HG03095 (cell line): ENCODE measurements at regions not wholly inside any gene's neighbourhood (a gene's known extent, or its start where the extent isn't known, plus 50 kb on each side); places are given as distances from the start of the nearest gene placed in this dataset.

ENCODE experiments used
- ATAC-seq: cut with Tn5 transposase; IDR thresholded peaks from one replicate; pipeline ENCODE4 v1.9.1; 2021; ENCODE audit warnings: moderate library complexity; ENCODE audit not compliant: unreplicated experiment

DNA sequence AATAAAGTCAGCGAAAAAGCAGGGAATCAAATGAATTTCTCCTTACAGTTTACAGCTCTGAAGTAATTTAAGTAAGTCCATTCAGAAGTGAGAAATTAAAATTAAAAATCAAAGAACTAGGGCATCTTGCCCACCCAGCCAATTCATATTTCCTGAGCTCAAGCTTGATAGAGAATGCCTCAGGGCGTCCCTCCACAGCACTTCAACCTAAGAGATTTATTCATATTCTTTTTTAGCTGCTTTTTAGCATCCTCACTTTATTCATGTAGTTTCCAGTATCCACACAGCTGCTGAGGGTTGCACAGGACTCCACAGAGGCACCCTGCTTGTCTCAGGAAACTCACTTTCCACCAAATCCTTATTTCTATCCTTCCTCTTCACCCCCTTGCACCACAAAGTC is 900.3 kb downstream of the BCL11A start:
- ATAC-seq: no peak

DNA sequence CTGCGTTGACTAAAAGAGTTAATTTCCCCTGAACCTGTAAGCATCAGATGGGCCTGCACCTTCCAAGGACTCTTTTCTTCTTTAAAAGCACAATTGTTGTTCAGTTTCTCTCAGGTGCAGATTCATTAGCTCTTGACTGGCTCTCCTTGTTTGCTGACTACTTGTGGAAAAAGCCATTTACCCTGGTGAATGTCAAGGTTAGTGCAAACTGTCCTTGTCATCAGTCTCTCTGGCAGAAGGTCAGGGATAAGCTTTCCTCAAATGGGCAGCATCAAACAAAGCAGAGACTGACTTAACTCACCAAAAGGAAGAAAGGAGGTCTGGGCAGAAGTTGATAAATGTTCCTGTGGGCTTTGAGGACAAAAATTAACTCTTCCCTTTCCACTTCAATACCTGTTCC is 922.7 kb downstream of the BCL11A start:
- no peak for ATAC-seq

DNA sequence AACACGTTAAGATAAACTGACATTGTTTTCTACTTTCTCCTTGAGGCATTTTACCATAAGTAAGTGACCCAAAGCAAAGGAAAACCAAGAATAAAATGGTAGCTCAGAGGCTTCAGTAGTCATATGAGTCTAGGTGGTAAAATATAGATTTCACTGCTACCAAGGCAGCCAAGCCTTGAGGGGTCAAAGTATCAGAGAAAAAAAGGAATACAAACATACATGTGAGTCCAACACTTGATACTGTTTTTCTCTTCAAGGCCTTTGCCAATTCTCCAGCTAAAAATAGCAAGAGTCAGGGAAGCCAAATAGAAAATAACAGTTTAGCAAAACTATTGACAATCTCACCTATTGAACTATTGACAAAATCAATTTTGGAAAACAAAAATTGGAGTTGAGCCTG is 925.9 kb downstream of the BCL11A start:
- no peak for ATAC-seq

DNA sequence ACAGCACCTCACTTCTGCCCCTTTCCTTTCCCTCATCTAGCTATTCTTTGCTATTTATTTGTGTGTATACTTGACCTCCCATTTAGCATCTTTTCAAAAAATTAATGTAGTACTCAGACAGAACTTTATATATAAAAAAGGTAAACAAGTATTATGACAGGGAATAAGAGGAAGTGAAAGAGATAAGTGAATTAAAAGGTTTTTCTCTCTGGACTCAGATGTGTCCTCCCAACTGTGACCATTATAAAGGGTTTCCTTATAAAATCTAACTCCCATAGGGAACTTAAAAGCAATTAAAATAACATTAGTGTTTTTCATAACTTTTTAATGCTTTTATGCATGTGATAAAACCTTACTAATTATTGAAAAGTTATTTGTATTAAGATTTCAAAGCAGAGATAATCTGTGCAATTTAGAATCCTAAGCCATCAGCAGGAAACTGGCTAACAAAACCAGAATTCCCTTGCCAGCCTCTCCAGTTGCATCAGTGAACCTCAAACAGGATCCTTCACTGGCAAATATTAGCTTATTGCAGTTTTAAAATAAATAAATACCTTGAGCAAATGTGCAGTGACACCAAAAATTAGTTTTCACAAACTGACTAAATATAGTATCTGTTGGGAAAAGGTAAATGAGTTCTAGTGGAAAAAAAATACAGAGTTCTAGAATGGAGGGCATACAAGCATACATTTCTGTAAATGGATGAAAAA is 930.7 kb downstream of the BCL11A start:
- no peak for ATAC-seq

DNA sequence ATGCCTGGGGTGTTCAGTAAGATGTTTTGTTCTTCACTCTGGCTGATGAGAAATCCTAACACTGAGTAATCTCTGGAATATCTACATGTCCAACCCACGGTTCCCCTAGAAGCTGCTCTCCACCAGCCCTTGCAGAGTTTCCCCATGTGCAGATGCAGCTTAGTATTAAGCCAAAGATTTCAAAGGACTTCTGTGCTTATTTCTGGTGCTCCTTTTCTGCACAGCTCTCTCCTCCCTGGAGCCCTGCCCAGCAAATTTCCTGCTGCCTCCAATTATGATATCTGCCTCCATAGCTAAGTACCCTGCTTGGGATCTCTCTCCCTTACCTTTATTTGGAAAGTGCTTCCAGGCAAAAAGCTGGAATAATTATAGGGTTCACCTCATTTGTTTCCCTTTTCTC is 949.3 kb downstream of the BCL11A start:
- no peak for ATAC-seq

DNA sequence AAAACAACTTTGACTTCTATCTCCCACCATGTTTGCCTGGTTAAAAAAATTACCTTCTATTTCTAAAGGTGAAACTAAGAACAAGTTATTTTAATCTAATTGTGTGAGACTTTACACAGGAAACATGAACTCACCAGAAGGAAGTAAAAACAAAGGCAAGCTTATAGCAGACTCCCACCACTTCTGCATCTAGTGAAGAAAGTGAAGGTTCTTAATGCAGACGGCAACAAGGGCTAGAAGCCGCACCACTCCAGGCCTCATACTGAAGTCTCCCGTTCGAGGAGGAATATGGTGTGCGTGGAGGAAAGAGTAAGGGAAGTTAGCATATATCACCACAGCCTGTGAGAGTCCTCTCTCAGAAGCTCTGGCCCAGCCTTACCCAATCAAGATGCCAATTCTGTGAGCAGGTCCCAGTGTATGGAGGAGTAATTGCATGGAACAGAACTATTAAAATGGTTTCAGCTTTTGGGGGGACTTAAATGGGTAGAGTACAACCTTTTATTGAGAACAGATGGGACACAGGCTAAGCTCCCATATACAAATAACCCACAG is 958.7 kb downstream of the BCL11A start:
- ATAC-seq: no peak

GRCh38 chr2:59590798-59591197 is 962.7 kb downstream of the BCL11A start:
- ATAC-seq: no peak

GRCh38 chr2:59589881-59590280 is 963.6 kb downstream of the BCL11A start:
- no peak for ATAC-seq

DNA sequence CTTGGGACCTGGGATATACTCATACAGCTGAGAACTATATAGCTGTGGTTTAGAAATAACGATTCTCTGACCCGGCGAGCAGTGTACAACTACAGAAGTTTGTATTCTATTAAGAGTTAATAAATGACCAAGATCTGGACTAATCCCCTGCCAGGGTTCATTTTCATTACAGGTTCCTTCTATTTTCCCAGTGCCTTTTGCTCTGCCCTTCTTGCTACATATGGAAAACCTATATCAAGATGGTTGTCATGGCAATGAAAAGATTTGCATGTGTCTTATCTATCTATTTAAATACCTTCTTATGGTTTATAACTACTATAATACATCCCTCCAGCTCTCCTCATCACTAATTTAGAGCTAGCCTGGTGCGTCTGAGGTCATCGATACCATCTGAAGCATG is 965.2 kb downstream of the BCL11A start:
- ATAC-seq: no peak

- no peak for ATAC-seq
Measured at GRCh38 chr2:59586176-59586575, 967.3 kb downstream of the BCL11A start.

GRCh38 chr2:59585655-59586054 is 967.8 kb downstream of the BCL11A start:
- no peak for ATAC-seq

GRCh38 chr2:59584958-59585357 is 968.5 kb downstream of the BCL11A start:
- ATAC-seq: no peak

GRCh38 chr2:59583173-59583765 is 970.2 kb downstream of the BCL11A start:
- no peak for ATAC-seq

DNA sequence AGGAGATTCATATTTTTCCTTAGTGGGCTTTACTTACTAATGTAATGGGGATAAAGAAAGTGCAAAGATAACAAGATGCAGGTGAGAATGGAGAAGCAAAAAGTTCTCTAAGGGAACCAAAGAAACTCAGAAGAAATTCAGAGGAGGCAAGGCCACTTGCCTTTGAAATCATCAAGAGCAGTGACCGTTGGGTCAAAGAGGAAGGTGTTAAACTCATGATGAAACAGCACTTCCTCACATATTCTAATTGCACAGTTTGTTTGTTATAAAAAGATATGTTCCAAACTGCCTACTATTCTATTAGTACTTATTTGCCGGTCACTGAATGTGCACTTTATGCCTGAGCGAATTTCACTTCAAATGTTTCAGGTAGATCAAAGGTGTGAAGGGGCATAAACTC is 975.1 kb downstream of the BCL11A start:
- ATAC-seq: no peak

GRCh38 chr2:59575191-59575590 is 978.3 kb downstream of the BCL11A start:
- no peak for ATAC-seq

GRCh38 chr2:59572227-59572626 is 981.2 kb downstream of the BCL11A start:
- no peak for ATAC-seq

- no peak for ATAC-seq
Measured at GRCh38 chr2:59570818-59571217, 982.6 kb downstream of the BCL11A start.

- no peak for ATAC-seq
Measured at GRCh38 chr2:59569124-59569523, 984.3 kb downstream of the BCL11A start.

- no peak for ATAC-seq
Measured at GRCh38 chr2:59568461-59568860, 985.0 kb downstream of the BCL11A start.

GRCh38 chr2:59567151-59567550 is 986.3 kb downstream of the BCL11A start:
- no peak for ATAC-seq

- ATAC-seq: no peak
Measured at GRCh38 chr2:59566739-59567138, 986.7 kb downstream of the BCL11A start.

GRCh38 chr2:59561281-59561680 is 992.2 kb downstream of the BCL11A start:
- ATAC-seq: no peak

DNA sequence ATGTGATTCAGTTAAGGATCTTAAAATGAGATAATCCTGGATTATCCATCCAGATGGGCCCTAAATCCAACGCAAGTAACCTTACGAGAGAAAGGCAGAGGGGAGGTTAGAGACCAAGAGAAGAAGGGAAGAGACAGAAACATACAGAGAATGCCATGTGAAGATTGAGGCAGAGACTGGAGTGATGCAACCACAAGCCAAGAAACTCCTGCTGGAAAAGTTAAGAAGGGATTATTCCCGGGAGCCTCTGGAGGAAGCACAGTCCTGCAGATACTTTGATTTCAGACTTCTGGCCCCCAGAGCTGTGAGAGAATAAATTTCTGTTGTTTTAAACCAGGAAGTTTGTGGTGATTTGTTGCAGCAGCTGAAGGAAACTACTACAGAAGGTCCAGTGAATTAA is 992.7 kb downstream of the BCL11A start:
- no peak for ATAC-seq
